NB4 (cell line): ENCODE measurements at regions not wholly inside any gene's neighbourhood (a gene's known extent, or its start where the extent isn't known, plus 50 kb on each side); places are given as distances from the start of the nearest gene placed in this dataset.

ENCODE experiments used
- CTCF ChIP-seq: IDR thresholded peaks from one replicate; pipeline ENCODE4 v1.5.1; 2012; ENCODE audit warnings: low read depth, low read length
- MYC ChIP-seq: IDR thresholded peaks from 2 replicates; pipeline ENCODE4 v1.6.1; 2011; ENCODE audit warnings: low read depth, low read length

GRCh38 chr5:54793468-54794134 lies 191.8 kb downstream of the ESM1 start:
- TF ChIP-seq CTCF (no peak), MYC (no peak)
